HG03139 (cell line): ENCODE measurements at regions not wholly inside any gene's neighbourhood (a gene's known extent, or its start where the extent isn't known, plus 50 kb on each side); places are given as distances from the start of the nearest gene placed in this dataset.
"Not testable (repeated sequence)": the region's sequence is repeated elsewhere in the genome, so short reads cannot be mapped to it uniquely, and the experiment has no call there.

Source experiments
- ATAC-seq: cut with Tn5 transposase; IDR thresholded peaks from one replicate; pipeline ENCODE4 v1.9.1; 2021; ENCODE audit not compliant: unreplicated experiment

- ATAC-seq: no peak
Measured at GRCh38 chr14:55766071-55766470, 186.1 kb downstream of the KTN1 start.

- no peak for ATAC-seq
Measured at GRCh38 chr14:55767286-55767685, 187.3 kb downstream of the KTN1 start.

GRCh38 chr14:55769877-55770276 is 189.9 kb downstream of the KTN1 start:
- ATAC-seq: no peak

GRCh38 chr14:55771242-55771981 is 191.4 kb downstream of the KTN1 start:
- ATAC-seq: no peak

GRCh38 chr14:55772486-55772885 is 192.5 kb downstream of the KTN1 start:
- no peak for ATAC-seq

GRCh38 chr14:55773312-55773711 is 193.3 kb downstream of the KTN1 start:
- ATAC-seq: no peak

GRCh38 chr14:55773984-55774545 is 194.1 kb downstream of the KTN1 start:
- ATAC-seq: no peak

- ATAC-seq: no peak
Measured at GRCh38 chr14:55777877-55778276, 197.9 kb downstream of the KTN1 start.

- no peak for ATAC-seq
Measured at GRCh38 chr14:55780156-55780946, 200.3 kb downstream of the KTN1 start.

- ATAC-seq: no peak
Measured at GRCh38 chr14:55781046-55781445, 201.0 kb downstream of the KTN1 start.

- ATAC-seq: no peak
Measured at GRCh38 chr14:55782166-55782565, 202.2 kb downstream of the KTN1 start.

GRCh38 chr14:55789406-55789805 is 209.4 kb downstream of the KTN1 start:
- no peak for ATAC-seq

GRCh38 chr14:55794655-55795595 is 214.9 kb downstream of the KTN1 start:
- ATAC-seq: no peak

- ATAC-seq: not testable (repeated sequence)
Measured at GRCh38 chr14:55796513-55796912, 216.5 kb downstream of the KTN1 start.

GRCh38 chr14:55798406-55798805 is 218.4 kb downstream of the KTN1 start:
- ATAC-seq: no peak

- no peak for ATAC-seq
Measured at GRCh38 chr14:55799508-55800095, 219.6 kb downstream of the KTN1 start.

GRCh38 chr14:55800156-55800785 is 220.3 kb downstream of the KTN1 start:
- ATAC-seq: no peak

- no peak for ATAC-seq
Measured at GRCh38 chr14:55801121-55801520, 221.1 kb downstream of the KTN1 start.

- no peak for ATAC-seq
Measured at GRCh38 chr14:55802986-55803872, 223.2 kb downstream of the KTN1 start.
